ENCODE measurements at regions not wholly inside any gene's neighbourhood (a gene's known extent, or its start where the extent isn't known, plus 50 kb on each side); places are given as distances from the start of the nearest gene placed in this dataset.

DNA sequence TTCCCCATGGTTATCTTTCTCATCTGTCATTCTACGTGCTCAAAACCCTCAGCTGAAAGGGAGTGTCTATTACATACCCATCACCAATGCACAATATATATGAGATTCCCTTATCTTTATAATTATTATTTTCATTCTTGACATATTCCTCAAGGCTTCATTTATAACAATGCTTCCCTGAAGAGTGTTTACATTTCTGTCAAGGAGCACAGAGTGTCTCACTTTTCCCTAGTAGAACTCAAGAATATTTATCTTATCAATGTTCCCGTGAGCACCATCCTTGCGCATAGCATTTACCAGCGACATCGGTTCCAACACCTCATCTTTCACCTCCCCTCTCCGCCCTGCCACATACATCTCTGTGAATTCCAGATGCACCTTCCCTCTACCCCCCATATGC lies 250.6 kb downstream of the PLA2G4A start:
- H3K9me3 ChIP-seq (ENCODE audit: control insufficient read depth, low read depth, low read length): no peaks in the 10 kb centered on the region
- no peaks in the 10 kb centered on the region for H3K27me3 ChIP-seq (ENCODE audit: control insufficient read depth, insufficient read depth, low read length)
- no peak overlapping the region for H3K27ac ChIP-seq (ENCODE audit: low read length)
- no peaks in the 10 kb centered on the region for H3K36me3 ChIP-seq (ENCODE audit: control insufficient read depth, insufficient read depth, low read length)
- DNase-seq: no peak
- H3K4me3 ChIP-seq (ENCODE audit: low read length): no peak overlapping the region
- H3K4me1 ChIP-seq (ENCODE audit: control insufficient read depth, insufficient read depth, low read length): no peaks in the 10 kb centered on the region
- WGBS (ENCODE audit: insufficient coverage, low lambda C conversion rate): 77% methylated on average over 4 of the region's 6 CpGs

DNA sequence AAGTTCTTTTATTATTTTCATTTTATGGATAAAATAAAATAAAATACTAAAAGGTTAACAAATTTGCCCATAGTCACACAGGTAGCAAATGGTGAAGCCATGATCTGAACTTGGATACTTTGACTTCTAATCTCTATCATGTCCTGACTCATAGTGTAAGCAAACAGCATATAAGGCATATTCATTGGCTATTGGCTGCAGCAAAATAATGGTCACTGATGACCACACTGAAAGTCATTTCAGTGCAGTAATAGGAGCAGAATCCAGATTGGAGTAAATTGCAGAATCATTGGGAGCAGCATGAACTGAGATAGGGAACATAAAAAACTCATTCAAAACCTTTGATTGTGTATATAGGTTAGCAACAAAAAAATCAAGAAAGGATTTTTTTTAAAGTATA lies 262.9 kb downstream of the PLA2G4A start:
- Histone ChIP-seq H3K4me1 (ENCODE audit: control insufficient read depth, insufficient read depth, low read length) (no peaks in the 10 kb centered on the region), H3K36me3 (ENCODE audit: control insufficient read depth, insufficient read depth, low read length) (no peaks in the 10 kb centered on the region), H3K27ac (ENCODE audit: low read length) (no peak overlapping the region), H3K9me3 (ENCODE audit: control insufficient read depth, low read depth, low read length) (no peaks in the 10 kb centered on the region), H3K27me3 (ENCODE audit: control insufficient read depth, insufficient read depth, low read length) (no peaks in the 10 kb centered on the region), H3K4me3 (ENCODE audit: low read length) (no peak overlapping the region)
- no peak for DNase-seq

DNA sequence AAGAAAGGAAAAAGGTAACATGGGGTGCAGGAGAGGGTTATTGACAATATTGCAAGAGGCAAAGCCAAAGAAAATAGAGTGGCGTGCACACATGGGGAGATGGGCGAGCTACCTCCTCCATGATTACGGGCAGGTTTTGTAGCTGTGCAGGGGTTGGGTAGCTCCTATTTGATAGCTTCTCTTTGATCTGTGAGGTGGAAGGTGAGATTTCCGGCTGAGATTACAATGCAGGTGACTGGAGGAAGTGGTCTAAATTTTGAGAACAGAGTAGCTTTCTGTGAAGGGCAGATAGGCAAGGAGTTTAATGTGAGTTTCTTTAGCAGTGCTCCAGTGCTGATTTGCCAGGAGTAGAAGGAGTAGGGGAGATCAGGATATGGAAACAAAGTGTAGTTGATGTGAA lies 263.4 kb downstream of the PLA2G4A start:
- Histone ChIP-seq H3K36me3 (ENCODE audit: control insufficient read depth, insufficient read depth, low read length) (no peaks in the 10 kb centered on the region), H3K4me1 (ENCODE audit: control insufficient read depth, insufficient read depth, low read length) (no peaks in the 10 kb centered on the region), H3K4me3 (ENCODE audit: low read length) (no peak overlapping the region), H3K9me3 (ENCODE audit: control insufficient read depth, low read depth, low read length) (no peaks in the 10 kb centered on the region), H3K27ac (ENCODE audit: low read length) (no peak overlapping the region), H3K27me3 (ENCODE audit: control insufficient read depth, insufficient read depth, low read length) (no peaks in the 10 kb centered on the region)
- no peak for DNase-seq
- WGBS (ENCODE audit: insufficient coverage, low lambda C conversion rate): no CpG with 5 or more reads among the region's 4 CpGs

DNA sequence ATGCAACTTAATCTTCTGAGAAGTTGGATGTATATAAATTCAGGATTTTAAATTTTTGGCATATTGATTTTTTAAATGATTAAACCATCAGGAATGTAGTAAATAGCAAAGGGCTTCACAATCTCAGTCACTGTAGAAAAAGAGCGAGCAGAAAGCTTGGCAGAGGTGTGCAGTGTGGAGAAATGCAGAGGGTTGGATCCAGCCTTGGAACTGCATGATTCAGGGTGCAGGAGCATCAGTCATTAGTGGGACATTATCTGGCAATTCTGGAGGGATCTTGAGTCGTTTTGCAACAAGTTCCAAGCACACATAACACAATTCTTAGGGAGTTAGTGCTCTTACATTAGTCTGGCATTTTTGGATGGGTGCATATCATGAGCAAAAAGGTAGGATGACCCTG lies 267.9 kb downstream of the PLA2G4A start:
- Histone ChIP-seq H3K9me3 (ENCODE audit: control insufficient read depth, low read depth, low read length) (no peaks in the 10 kb centered on the region), H3K27me3 (ENCODE audit: control insufficient read depth, insufficient read depth, low read length) (no peaks in the 10 kb centered on the region), H3K27ac (ENCODE audit: low read length) (no peak overlapping the region), H3K4me3 (ENCODE audit: low read length) (no peak overlapping the region), H3K4me1 (ENCODE audit: control insufficient read depth, insufficient read depth, low read length) (no peaks in the 10 kb centered on the region), H3K36me3 (ENCODE audit: control insufficient read depth, insufficient read depth, low read length) (no peaks in the 10 kb centered on the region)
- DNase-seq: no peak
- WGBS (ENCODE audit: insufficient coverage, low lambda C conversion rate): no CpG with 5 or more reads among the region's 2 CpGs

DNA sequence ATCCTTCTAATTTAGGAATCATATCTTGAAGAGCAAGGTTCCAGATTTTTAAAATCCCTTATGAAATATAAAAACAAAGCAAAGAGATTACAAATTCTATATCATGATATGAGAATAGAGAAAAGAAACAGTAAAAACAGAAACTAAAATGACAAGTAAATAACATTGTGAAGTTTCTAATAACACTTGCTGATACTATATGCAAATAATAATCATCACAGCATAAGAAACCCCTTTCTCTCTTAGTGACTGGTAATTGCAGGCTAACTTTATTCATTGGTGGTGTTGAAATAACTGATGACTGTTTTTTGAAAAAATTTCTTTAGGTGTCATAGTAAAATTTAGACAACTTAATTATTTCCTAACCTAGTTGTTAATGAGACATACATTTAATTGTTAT lies 281.6 kb downstream of the PLA2G4A start:
- Histone ChIP-seq H3K4me1 (ENCODE audit: control insufficient read depth, insufficient read depth, low read length) (no peaks in the 10 kb centered on the region), H3K27me3 (ENCODE audit: control insufficient read depth, insufficient read depth, low read length) (no peaks in the 10 kb centered on the region), H3K27ac (ENCODE audit: low read length) (no peak overlapping the region), H3K4me3 (ENCODE audit: low read length) (no peak overlapping the region), H3K9me3 (ENCODE audit: control insufficient read depth, low read depth, low read length) (no peaks in the 10 kb centered on the region), H3K36me3 (ENCODE audit: control insufficient read depth, insufficient read depth, low read length) (no peaks in the 10 kb centered on the region)
- no peak for DNase-seq

DNA sequence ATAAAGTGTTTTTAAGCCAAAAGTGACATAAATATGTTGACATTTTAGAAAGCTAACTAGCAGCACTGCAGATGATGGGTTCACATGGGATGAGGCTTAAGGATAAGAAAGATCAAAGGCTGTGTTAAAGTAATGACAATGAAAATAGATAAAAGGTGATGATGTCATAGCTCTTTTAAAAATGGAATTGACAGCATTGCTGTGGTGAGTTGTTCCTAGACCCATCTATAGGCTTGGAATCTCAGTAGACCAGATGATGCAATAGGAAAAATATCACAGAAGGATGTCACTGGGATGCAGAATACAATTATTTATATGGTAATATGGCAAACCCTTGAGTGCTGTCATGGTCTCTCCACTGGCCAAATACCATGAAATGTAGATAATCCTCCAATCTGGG lies 286.0 kb downstream of the PLA2G4A start:
- H3K36me3 ChIP-seq (ENCODE audit: control insufficient read depth, insufficient read depth, low read length): no peaks in the 10 kb centered on the region
- H3K9me3 ChIP-seq (ENCODE audit: control insufficient read depth, low read depth, low read length): no peaks in the 10 kb centered on the region
- H3K4me1 ChIP-seq (ENCODE audit: control insufficient read depth, insufficient read depth, low read length): no peaks in the 10 kb centered on the region
- no peak for DNase-seq
- H3K4me3 ChIP-seq (ENCODE audit: low read length): no peak overlapping the region
- no peaks in the 10 kb centered on the region for H3K27me3 ChIP-seq (ENCODE audit: control insufficient read depth, insufficient read depth, low read length)
- no peak overlapping the region for H3K27ac ChIP-seq (ENCODE audit: low read length)

DNA sequence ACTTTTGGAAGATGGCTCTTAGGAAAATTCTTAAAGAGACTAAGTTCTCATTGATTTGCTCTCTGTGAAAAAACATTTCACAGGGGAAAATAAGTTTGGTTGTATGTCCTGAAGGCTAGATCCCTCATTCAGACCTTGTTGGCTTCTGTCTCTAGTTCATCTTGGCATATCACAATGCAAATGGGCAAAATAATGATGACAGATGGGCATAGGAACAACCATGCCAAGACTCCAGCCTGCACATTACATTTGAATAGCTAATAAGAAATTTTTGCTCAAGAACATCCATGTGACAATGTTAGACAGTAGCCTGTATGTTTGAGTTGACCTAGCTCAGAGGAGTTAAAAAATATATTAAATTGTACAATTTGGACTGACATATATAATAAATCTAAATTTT lies 292.9 kb downstream of the PLA2G4A start:
- H3K4me3 ChIP-seq (ENCODE audit: low read length): no peak overlapping the region
- no peaks in the 10 kb centered on the region for H3K36me3 ChIP-seq (ENCODE audit: control insufficient read depth, insufficient read depth, low read length)
- no peaks in the 10 kb centered on the region for H3K4me1 ChIP-seq (ENCODE audit: control insufficient read depth, insufficient read depth, low read length)
- DNase-seq: no peak
- H3K27ac ChIP-seq (ENCODE audit: low read length): no peak overlapping the region
- no peaks in the 10 kb centered on the region for H3K9me3 ChIP-seq (ENCODE audit: control insufficient read depth, low read depth, low read length)
- no peaks in the 10 kb centered on the region for H3K27me3 ChIP-seq (ENCODE audit: control insufficient read depth, insufficient read depth, low read length)

DNA sequence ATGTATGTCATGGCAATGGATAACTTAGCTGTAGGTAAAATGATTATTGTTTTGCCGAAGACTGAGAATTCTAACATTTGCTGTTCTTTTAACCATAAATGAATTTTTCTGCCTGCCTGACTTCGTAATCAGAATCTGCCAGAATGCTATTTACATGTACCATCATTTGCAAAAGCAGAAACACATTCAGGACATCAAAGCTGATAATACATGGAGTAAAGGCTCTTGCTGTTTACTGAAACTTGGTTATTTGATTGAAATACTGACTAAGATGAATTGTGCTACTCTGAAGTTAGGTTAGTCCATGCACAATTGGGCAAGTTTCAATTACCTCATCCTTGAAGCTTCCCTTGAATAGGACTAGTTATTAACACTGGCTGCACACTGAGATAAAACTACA lies 293.8 kb downstream of the PLA2G4A start:
- no CpG with 5 or more reads among the region's 2 CpGs for WGBS (ENCODE audit: insufficient coverage, low lambda C conversion rate)

DNA sequence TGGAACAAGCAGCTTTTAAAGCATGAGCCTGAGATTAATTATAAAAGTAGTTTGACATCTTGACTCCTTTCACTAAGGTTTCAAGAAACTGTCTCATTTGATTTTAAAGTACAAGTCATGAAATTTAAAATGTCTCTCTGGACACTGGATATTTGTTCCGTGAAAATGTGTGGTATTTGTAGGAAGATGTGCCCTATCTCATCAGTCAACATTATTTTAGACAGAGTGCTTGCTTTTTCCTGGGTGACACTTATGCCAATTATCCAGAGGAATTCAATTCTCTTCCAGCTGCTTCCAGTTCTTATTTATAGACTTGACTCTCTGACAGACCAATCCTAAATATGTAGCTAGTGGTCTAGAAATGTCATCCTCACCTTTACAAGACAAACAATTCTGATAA lies 300.4 kb downstream of the PLA2G4A start:
- Histone ChIP-seq H3K27ac (ENCODE audit: low read length) (no peak overlapping the region), H3K36me3 (ENCODE audit: control insufficient read depth, insufficient read depth, low read length) (no peaks in the 10 kb centered on the region), H3K9me3 (ENCODE audit: control insufficient read depth, low read depth, low read length) (no peaks in the 10 kb centered on the region), H3K27me3 (ENCODE audit: control insufficient read depth, insufficient read depth, low read length) (no peaks in the 10 kb centered on the region), H3K4me3 (ENCODE audit: low read length) (no peak overlapping the region), H3K4me1 (ENCODE audit: control insufficient read depth, insufficient read depth, low read length) (no peaks in the 10 kb centered on the region)
- no CpG with 5 or more reads among the region's 1 CpG for WGBS (ENCODE audit: insufficient coverage, low lambda C conversion rate)
- DNase-seq: no peak

More for the DNA sequence above, 293.8 kb downstream of the PLA2G4A start:
- H3K36me3 ChIP-seq (ENCODE audit: control insufficient read depth, insufficient read depth, low read length): no peaks in the 10 kb centered on the region
- no peak overlapping the region for H3K4me3 ChIP-seq (ENCODE audit: low read length)
- H3K27ac ChIP-seq (ENCODE audit: low read length): no peak overlapping the region
- no peak for DNase-seq
- no peaks in the 10 kb centered on the region for H3K9me3 ChIP-seq (ENCODE audit: control insufficient read depth, low read depth, low read length)
- H3K27me3 ChIP-seq (ENCODE audit: control insufficient read depth, insufficient read depth, low read length): no peaks in the 10 kb centered on the region
- H3K4me1 ChIP-seq (ENCODE audit: control insufficient read depth, insufficient read depth, low read length): no peaks in the 10 kb centered on the region

DNA sequence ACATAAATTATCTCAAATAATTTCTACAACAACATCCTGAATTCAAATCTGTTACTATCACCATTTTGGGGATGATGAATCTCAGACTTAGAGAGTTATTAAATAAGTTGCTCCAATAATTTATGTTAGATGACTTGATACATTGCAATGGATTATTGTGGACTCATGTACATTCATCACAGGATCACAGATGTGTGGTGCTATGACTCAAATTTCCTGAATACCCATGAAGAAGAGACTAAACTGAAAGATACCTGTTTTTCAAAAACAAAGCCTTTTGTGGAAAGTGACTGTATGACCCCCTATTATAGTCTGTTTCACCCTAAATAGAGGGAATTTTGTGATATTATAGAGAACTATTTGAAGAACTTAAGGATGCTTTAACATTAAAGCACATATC lies 315.0 kb downstream of the PLA2G4A start:
- H3K36me3 ChIP-seq (ENCODE audit: control insufficient read depth, insufficient read depth, low read length): no peaks in the 10 kb centered on the region
- no peak overlapping the region for H3K4me3 ChIP-seq (ENCODE audit: low read length)
- no peak for DNase-seq
- H3K9me3 ChIP-seq (ENCODE audit: control insufficient read depth, low read depth, low read length): peaks cover 4% of the 10 kb centered on the region
- no peak overlapping the region for H3K27ac ChIP-seq (ENCODE audit: low read length)
- H3K4me1 ChIP-seq (ENCODE audit: control insufficient read depth, insufficient read depth, low read length): no peaks in the 10 kb centered on the region
- no peaks in the 10 kb centered on the region for H3K27me3 ChIP-seq (ENCODE audit: control insufficient read depth, insufficient read depth, low read length)

DNA sequence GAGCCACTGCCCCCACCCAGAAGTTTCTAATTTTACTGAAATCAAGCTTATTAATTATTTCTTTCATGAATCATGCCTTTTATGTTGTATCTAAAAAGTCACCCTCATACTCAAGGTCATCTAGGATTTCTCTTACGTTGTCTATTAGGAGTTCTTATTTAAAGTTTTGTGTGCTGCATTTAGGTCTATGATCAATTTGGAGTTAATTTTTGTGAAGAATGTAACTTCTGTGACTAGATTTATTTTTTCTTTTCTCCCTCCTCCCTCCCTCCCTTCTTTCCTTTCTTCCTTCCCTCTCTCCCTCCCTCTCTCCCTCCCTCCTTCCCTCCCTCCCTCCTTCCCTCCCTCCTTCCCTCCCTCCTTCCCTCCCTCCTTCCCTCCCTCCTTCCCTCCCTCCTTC lies 317.6 kb downstream of the PLA2G4A start:
- 60% methylated on average over 1 of the region's 1 CpG for WGBS (ENCODE audit: insufficient coverage, low lambda C conversion rate)
- DNase-seq: no peak
- H3K4me1 ChIP-seq (ENCODE audit: control insufficient read depth, insufficient read depth, low read length): no peaks in the 10 kb centered on the region
- H3K27ac ChIP-seq (ENCODE audit: low read length): no peak overlapping the region
- H3K36me3 ChIP-seq (ENCODE audit: control insufficient read depth, insufficient read depth, low read length): no peaks in the 10 kb centered on the region
- H3K27me3 ChIP-seq (ENCODE audit: control insufficient read depth, insufficient read depth, low read length): no peaks in the 10 kb centered on the region
- H3K9me3 ChIP-seq (ENCODE audit: control insufficient read depth, low read depth, low read length): peaks cover 4% of the 10 kb centered on the region
- no peak overlapping the region for H3K4me3 ChIP-seq (ENCODE audit: low read length)

DNA sequence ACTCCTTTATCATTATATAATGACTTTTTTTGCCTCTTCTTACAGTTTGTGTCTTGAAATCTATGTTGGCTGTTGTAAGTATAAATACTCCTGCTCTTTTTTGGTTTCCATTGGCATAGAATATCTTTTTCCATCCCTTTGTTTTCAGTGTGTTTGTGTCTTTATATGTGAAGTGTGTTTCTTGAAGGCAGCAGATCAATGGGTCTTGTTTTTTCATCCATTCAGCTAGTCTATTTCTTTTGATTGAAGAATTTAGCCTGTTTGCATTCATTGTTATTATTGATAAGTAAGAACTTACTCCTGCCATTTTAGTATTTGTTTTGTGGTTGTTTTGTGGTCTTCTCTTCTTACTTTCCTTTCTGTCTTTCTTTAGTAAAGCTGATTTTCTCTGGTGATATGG lies 322.8 kb downstream of the PLA2G4A start:
- DNase-seq: no peak
- no peaks in the 10 kb centered on the region for H3K36me3 ChIP-seq (ENCODE audit: control insufficient read depth, insufficient read depth, low read length)
- no peak overlapping the region for H3K4me3 ChIP-seq (ENCODE audit: low read length)
- H3K9me3 ChIP-seq (ENCODE audit: control insufficient read depth, low read depth, low read length): peaks cover 9% of the 10 kb centered on the region
- H3K4me1 ChIP-seq (ENCODE audit: control insufficient read depth, insufficient read depth, low read length): no peaks in the 10 kb centered on the region
- no peak overlapping the region for H3K27ac ChIP-seq (ENCODE audit: low read length)
- no peaks in the 10 kb centered on the region for H3K27me3 ChIP-seq (ENCODE audit: control insufficient read depth, insufficient read depth, low read length)
